GM18519 (cell line): ENCODE measurements at regions not wholly inside any gene's neighbourhood (a gene's known extent, or its start where the extent isn't known, plus 50 kb on each side); places are given as distances from the start of the nearest gene placed in this dataset.

Experiments
- ATAC-seq: cut with Tn5 transposase; IDR thresholded peaks from one replicate; pipeline ENCODE4 v1.9.1; 2021; ENCODE audit warnings: mild to moderate bottlenecking, moderate library complexity; ENCODE audit not compliant: unreplicated experiment, low FRiP score

- no peak for ATAC-seq
Observed at GRCh38 chr11:115803073-115803740, 299.0 kb upstream of the CADM1 start.

DNA sequence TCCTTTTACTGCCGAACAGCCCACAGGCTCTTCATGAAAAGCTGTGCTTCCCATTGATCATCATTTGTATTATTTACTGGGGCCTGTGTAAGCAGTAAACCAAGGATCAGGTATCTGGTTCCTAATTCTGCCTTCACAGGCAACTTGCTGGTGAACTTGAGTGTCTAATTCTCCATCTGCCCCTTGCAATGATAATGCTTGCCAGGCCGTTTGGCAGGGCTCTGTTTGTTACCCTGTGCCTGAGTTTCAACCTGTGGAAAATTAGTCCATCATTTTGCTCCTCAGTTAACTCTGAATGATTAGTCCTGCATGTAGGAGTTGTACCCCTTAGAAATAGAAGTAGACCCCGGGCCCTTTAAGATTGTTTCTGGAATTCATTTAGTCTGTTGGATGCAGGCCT is 298.4 kb upstream of the CADM1 start:
- ATAC-seq = no peak

GRCh38 chr11:115792903-115793302 is 288.7 kb upstream of the CADM1 start:
- no peak for ATAC-seq

DNA sequence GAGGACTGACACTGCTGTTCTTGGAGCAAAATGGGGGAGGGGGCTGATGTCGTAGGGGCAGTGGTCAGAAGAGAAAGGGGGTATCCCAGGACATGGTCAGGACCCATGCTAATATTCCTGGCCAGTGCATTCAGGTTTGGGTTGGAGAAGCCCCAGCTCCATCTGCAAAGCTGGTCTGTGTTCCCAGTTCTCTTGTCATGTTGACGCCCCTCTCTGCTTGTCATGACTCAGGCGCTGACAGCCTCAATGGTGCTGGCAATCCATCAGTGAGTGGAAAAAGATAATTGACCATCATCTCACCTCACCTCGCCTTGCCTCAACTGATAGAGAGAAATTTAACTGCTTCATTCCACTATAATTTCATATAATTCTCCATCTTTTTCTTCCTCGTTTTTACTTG is 283.1 kb upstream of the CADM1 start:
- no peak for ATAC-seq

DNA sequence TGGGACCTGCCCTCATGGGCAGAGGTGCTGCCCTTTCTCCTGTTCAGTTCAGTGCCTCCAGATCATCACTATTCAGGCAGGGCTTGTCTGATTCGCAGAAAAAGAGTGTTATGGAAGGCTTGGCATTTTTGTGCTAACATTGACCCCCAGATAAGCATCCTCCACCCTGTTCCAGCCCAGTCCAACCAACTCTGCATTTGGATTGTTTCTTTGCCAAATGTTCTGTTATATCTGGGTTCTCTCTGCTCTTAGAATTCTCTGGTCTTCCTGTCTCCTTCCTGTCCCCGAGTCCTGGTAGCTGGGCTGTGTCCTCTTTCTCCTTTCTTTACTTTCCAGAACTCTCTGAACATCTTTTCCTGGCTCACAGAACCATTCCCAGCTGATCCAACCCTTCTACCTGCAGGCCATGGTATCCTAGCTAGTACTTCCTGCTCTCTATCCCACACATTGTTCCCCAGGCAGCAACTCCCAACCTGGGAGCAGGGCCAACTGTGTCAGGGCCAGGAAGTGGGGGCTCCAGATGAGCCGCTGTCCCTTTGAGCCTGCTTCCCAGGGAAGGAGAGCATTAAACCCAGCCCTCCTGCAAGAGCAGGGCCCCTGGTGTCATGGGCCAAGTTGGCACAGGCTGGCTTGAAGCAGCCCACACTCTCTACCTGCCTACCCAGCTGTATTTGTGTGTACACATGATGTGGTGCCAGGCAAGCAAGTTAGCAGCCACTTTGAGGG is 280.7 kb upstream of the CADM1 start:
- ATAC-seq = no peak

DNA sequence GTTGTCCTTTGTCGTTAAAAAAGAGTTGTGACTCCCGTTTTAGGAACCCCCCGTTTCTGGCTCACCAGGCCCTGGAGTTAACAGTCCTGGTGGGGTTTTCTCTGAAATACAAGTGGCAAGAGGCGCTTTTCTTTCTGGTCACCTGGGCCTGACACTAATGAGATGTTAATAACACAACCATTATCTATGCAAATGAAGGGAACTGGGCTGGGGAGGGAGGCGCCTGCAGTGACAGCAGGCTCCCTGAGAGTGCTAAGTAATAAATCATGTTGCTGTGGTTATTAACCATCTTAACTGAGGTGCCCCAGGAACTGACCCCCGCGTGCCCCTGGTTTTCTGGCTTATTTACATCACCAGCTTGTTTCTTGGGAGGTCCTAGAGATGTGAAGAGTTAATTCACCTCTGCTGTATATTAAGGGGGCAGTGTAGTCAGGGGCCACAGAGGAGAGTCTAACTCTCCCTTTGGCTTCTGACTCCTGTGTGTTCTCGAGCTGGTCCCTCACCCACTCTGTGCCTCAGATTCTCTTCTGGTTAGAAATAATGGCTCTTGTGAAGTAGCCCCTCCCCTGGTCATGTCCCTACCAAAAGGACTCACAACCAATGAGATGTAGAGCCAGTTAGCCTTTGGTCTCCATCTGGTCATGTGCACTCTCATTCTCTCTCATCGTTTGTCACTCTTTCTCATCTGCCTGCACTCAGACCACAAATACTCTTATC is 276.6 kb upstream of the CADM1 start:
- ATAC-seq = no peak

- ATAC-seq = no peak
Observed at GRCh38 chr11:115778928-115779650, 274.9 kb upstream of the CADM1 start.

GRCh38 chr11:115776916-115777315 is 272.7 kb upstream of the CADM1 start:
- ATAC-seq = no peak

DNA sequence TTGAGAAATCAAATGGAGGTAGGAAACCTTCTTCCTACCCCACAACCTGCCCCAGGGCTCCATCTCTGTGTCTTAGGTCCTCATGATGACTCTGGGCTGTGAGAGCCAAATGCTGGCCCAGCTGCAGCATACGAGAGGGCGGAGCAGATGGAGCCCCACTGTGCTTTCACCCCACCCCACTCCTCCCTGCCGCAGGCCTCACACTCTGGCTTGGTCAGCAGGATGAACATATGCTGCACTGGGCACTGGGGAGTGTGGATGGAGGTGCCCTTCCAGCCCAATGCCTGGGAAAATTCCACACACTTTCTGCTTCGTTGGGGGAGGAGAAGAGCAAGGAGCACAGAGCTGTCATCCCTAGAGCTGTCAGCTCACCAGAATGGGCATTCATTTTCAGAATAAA is 271.6 kb upstream of the CADM1 start:
- no peak for ATAC-seq

DNA sequence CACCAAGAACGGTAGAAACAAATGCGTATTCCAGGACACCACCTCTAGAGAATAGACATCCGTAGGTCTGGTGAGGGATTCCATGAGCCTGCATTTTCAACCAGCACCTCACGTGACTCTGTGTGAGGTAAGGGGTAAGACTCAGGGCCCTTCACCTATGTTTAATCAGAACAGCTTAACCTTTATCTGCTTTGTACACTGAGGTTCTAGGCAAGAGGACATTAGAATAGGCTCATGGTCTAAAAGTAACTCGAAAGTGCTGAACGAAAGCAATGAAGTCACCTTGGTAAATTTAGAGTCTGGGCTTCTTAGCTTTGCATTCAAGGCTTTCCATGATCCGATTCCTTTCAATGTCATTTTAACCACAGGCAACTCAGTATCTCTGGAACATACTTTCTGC is 270.5 kb upstream of the CADM1 start:
- no peak for ATAC-seq

GRCh38 chr11:115769891-115770290 is 265.7 kb upstream of the CADM1 start:
- ATAC-seq = no peak

GRCh38 chr11:115767883-115768282 is 263.7 kb upstream of the CADM1 start:
- no peak for ATAC-seq

DNA sequence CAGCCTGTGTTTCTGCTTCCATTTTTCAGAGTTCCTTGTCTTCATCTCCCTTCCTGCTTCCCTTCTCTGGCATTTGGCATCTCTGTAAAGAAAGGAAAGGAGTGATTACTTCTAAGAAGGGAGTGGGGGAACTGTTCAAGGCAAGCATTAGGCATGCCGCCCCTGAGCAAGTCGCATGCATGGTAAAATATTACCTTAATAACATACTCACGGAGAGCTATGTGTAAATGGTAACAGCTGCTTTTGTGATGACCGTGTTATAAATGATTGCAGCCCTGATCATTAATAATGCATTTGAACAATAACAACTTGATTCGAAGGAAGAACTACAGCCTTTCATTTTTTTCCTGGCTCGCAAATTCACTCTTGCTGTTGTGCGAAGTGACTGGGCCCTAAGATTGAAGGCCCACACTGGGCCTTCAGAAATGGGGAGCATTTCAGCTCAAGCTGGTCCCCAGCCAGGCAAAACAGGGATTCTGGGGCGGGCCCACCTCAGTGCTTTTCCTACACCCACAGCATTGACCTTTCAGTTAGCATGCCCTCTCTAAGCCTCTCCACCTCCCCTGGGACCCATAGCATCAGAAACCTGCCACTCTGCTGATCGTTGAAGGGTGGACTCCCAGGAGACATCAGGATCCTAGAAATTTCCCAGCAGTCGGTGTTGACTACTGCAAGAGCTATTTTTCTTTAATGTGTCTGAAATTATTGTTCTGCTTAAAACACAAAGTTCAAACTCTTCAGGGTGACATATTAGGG is 263.0 kb upstream of the CADM1 start:
- no peak for ATAC-seq

- ATAC-seq = no peak
Observed at GRCh38 chr11:115766561-115766960, 262.3 kb upstream of the CADM1 start.

DNA sequence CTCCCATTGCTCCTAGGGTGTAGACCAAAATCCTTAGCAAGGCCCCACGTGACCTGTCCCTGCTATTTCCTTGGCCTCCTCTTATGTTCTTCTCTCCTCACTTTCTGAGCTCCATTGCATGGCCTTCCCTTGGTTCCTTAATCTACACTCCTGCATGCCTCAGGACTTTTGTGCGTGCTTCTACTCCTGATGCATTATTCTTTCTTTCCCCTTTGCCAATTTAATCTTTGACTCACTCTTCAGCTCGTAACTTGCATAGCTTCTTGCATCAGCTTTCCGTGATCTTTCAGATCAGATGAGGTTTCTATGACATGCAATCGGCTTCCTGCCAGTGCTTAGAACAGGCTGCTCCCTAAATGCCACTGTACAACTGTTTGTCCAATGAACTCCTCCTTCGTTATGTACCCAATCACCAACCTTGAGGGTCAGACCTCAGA is 261.6 kb upstream of the CADM1 start:
- no peak for ATAC-seq

- no peak for ATAC-seq
Observed at GRCh38 chr11:115764176-115764575, 260.0 kb upstream of the CADM1 start.

DNA sequence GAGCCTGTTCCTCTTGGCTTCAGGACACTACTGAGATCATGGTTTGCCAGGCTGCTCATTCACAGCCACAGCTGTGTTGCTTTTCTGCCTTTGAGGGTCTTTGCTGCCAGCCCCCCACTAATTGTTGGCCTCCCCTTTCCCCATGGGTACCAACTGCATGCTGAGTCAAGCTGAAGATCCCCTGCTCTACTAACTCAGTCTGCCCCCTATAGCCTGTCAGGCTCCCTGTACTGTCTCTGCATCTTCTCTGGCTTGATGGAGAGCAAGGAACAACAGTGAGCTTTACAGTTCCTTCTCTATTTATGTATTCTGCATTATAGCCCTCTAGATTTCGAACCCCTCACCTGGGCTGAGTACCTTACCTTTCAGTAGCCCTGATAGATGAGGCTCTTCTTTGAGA is 257.6 kb upstream of the CADM1 start:
- ATAC-seq = no peak

- ATAC-seq = no peak
Observed at GRCh38 chr11:115761348-115761747, 257.1 kb upstream of the CADM1 start.

DNA sequence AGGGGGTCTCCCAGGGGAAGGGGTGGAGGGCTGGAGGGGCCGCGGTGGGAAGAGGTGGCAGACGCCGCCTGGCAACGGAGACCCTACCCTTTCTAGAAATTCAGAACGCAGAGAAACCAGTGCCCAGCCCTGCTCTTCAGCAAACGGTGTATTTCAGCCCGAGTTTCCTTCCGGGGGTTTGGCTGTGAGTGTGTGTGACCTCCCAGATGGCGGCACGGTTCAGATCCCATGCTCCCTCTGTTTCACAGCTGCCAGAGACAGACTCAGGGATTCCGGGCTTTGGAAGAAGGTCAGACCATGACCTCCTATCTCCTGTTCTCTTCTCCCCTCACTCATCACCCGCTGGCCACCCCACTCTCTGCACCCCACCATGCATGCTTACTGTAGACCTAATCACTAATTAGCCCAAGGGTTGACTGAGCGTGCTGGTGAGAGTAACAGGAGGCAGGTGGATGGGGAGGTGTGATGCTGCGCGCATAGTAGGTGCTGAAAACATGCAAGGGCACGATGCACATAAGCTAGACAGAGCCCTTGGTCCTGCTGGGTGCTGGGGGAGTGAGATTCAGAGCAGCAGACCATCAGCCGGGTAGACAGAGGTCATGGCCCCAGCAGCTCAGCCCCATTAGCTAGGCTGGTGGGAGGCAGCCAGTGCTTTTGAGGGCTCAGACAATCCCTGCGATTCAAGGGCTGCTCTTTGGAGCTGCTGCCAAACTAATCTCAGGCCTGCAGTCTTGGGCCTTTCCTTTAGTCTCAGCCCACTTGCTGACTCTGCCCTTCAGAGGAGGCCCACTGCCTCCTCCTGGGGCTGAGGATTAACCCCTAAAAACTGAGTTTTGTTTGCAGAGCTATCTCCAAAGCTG is 256.5 kb upstream of the CADM1 start:
- ATAC-seq = no peak
